ENCODE measurements at regions not wholly inside any gene's neighbourhood (a gene's known extent, or its start where the extent isn't known, plus 50 kb on each side); places are given as distances from the start of the nearest gene placed in this dataset.

- Histone ChIP-seq H3K9me3 (ENCODE audit: insufficient read depth, low read length, severe bottlenecking) (no peaks in the 10 kb centered on the region), H3K9ac (ENCODE audit: low read depth, low read length) (no peak overlapping the region), H3K79me2 (ENCODE audit: insufficient read depth, low read length) (no peaks in the 10 kb centered on the region), H4K20me1 (ENCODE audit: insufficient read depth, low read length) (no peaks in the 10 kb centered on the region), H2AFZ (ENCODE audit: low read depth, low read length) (no peak overlapping the region), H3K4me1 (ENCODE audit: insufficient read depth, low read length) (no peaks in the 10 kb centered on the region), H3K36me3 (ENCODE audit: insufficient read depth, low read length) (no peaks in the 10 kb centered on the region), H3K4me2 (ENCODE audit: insufficient read depth, low read length) (no peak overlapping the region), H3K4me3 (ENCODE audit: low read depth in 1 of 2, low read length in 2 of 2) (no peak overlapping the region), H3K27ac (ENCODE audit: low read length) (no peak overlapping the region), H3K27me3 (ENCODE audit: insufficient read depth, low read length, poor library complexity) (peaks cover 7% of the 10 kb centered on the region)
- TF ChIP-seq, protein P1, sequence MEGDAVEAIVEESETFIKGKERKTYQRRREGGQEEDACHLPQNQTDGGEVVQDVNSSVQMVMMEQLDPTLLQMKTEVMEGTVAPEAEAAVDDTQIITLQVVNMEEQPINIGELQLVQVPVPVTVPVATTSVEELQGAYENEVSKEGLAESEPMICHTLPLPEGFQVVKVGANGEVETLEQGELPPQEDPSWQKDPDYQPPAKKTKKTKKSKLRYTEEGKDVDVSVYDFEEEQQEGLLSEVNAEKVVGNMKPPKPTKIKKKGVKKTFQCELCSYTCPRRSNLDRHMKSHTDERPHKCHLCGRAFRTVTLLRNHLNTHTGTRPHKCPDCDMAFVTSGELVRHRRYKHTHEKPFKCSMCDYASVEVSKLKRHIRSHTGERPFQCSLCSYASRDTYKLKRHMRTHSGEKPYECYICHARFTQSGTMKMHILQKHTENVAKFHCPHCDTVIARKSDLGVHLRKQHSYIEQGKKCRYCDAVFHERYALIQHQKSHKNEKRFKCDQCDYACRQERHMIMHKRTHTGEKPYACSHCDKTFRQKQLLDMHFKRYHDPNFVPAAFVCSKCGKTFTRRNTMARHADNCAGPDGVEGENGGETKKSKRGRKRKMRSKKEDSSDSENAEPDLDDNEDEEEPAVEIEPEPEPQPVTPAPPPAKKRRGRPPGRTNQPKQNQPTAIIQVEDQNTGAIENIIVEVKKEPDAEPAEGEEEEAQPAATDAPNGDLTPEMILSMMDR (IDR thresholded peaks at IDR 0.05; ENCODE audit: borderline replicate concordance, extremely low read depth, low read length, poor library complexity, severe bottlenecking): no peak
- no peak for TF ChIP-seq EZH2 (IDR thresholded peaks at IDR 0.05; ENCODE audit: borderline replicate concordance, low read depth, low read length, severe bottlenecking)
- DNase-seq (no peak), ATAC-seq (ENCODE audit: insufficient read depth, low read depth) (no peak)
These were observed 52.1 kb upstream of the HTATIP2 start for GRCh38 chr11:20311444-20311843.

- H3K4me1 ChIP-seq (ENCODE audit: insufficient read depth, low read length): no peaks in the 10 kb centered on the region
- peaks cover 7% of the 10 kb centered on the region for H3K27me3 ChIP-seq (ENCODE audit: insufficient read depth, low read length, poor library complexity)
- no peaks in the 10 kb centered on the region for H3K9me3 ChIP-seq (ENCODE audit: insufficient read depth, low read length, severe bottlenecking)
- TF ChIP-seq, protein P1 (IDR thresholded peaks at IDR 0.05; ENCODE audit: borderline replicate concordance, extremely low read depth, low read length, poor library complexity, severe bottlenecking): no peak
- TF ChIP-seq EZH2 (IDR thresholded peaks at IDR 0.05; ENCODE audit: borderline replicate concordance, low read depth, low read length, severe bottlenecking): no peak
- no peaks in the 10 kb centered on the region for H4K20me1 ChIP-seq (ENCODE audit: insufficient read depth, low read length)
- H3K9ac ChIP-seq (ENCODE audit: low read depth, low read length): no peak overlapping the region
- H3K4me3 ChIP-seq (ENCODE audit: low read depth in 1 of 2, low read length in 2 of 2): no peak overlapping the region
- no peak overlapping the region for H2AFZ ChIP-seq (ENCODE audit: low read depth, low read length)
- no peak overlapping the region for H3K27ac ChIP-seq (ENCODE audit: low read length)
- DNase-seq (no peak), ATAC-seq (ENCODE audit: insufficient read depth, low read depth) (no peak)
- H3K36me3 ChIP-seq (ENCODE audit: insufficient read depth, low read length): no peaks in the 10 kb centered on the region
- H3K4me2 ChIP-seq (ENCODE audit: insufficient read depth, low read length): no peak overlapping the region
- H3K79me2 ChIP-seq (ENCODE audit: insufficient read depth, low read length): no peaks in the 10 kb centered on the region
These were observed 52.7 kb upstream of the HTATIP2 start for GRCh38 chr11:20310596-20311394.

DNA sequence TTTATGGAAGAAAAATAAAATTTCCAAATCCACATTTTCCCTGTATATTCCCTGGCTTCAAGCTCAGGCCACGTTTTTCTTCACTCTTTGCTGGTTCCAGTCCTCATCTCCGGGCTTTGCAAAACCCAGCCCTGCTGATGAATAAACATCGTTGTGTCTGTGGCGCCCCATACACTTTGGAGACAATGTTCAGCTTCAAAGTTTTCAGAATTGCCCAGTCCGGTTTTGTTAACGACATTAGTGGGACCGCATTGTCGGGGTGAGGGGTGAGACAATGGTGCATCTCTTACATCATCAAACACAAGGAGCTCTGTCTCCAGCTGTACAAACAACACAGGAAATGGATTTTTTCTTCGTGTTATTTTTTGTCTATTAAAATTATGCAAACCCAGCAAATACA lies 53.4 kb upstream of the HTATIP2 start:
- Histone ChIP-seq H3K27ac (ENCODE audit: low read length) (no peak overlapping the region), H3K36me3 (ENCODE audit: insufficient read depth, low read length) (no peaks in the 10 kb centered on the region), H3K4me3 (ENCODE audit: low read depth in 1 of 2, low read length in 2 of 2) (no peak overlapping the region), H3K79me2 (ENCODE audit: insufficient read depth, low read length) (no peaks in the 10 kb centered on the region), H3K4me1 (ENCODE audit: insufficient read depth, low read length) (no peaks in the 10 kb centered on the region), H2AFZ (ENCODE audit: low read depth, low read length) (no peak overlapping the region), H3K9me3 (ENCODE audit: insufficient read depth, low read length, severe bottlenecking) (no peaks in the 10 kb centered on the region), H3K9ac (ENCODE audit: low read depth, low read length) (no peak overlapping the region), H3K27me3 (ENCODE audit: insufficient read depth, low read length, poor library complexity) (peaks cover 7% of the 10 kb centered on the region), H4K20me1 (ENCODE audit: insufficient read depth, low read length) (no peaks in the 10 kb centered on the region), H3K4me2 (ENCODE audit: insufficient read depth, low read length) (no peak overlapping the region)
- TF ChIP-seq, protein P1 (IDR thresholded peaks at IDR 0.05; ENCODE audit: borderline replicate concordance, extremely low read depth, low read length, poor library complexity, severe bottlenecking): no peak
- no peak for TF ChIP-seq EZH2 (IDR thresholded peaks at IDR 0.05; ENCODE audit: borderline replicate concordance, low read depth, low read length, severe bottlenecking)
- DNase-seq (no peak), ATAC-seq (ENCODE audit: insufficient read depth, low read depth) (no peak)
